Ovary (tissue), 3 donors: ENCODE measurements at regions not wholly inside any gene's neighbourhood (a gene's known extent, or its start where the extent isn't known, plus 50 kb on each side); places are given as distances from the start of the nearest gene placed in this dataset.

ENCODE experiments used
- CTCF ChIP-seq, 3 donors: fragments of 450-650 bp in 2 of 3; fragments of 200-600 bp in 1 of 3; IDR thresholded peaks; one replicate each; pipeline versions ENCODE4 v1.5.1 to v1.8.0; 2016 to 2022; ENCODE audit warnings: antibody characterized with exemption in 3 of 3, mild to moderate bottlenecking in 1 of 3
- POLR2A ChIP-seq: fragments of 450-650 bp; IDR thresholded peaks from one replicate; pipeline ENCODE4 v1.6.1; 2017; ENCODE audit warnings: antibody characterized with exemption, mild to moderate bottlenecking, moderate library complexity
- donor health status: DM: no; HTN: no; CAD: no.

- TF ChIP-seq CTCF (IDR thresholded peaks at IDR 0.05): no peak
- TF ChIP-seq POLR2A: no peak
Observed at GRCh38 chr2:47237375-47238334, 61.3 kb upstream of the CALM2 start.
